B cell (primary cell): ENCODE measurements at regions not wholly inside any gene's neighbourhood (a gene's known extent, or its start where the extent isn't known, plus 50 kb on each side); places are given as distances from the start of the nearest gene placed in this dataset.

ENCODE experiments used
- ATAC-seq: fragments of 200-7000 bp; cut with Tn5 transposase; one replicate; pipeline ENCODE4 v1.10.0; 2021; ENCODE audit warnings: low read depth, mild to moderate bottlenecking, moderate number of reproducible peaks, moderate library complexity
- CTCF ChIA-PET: fragments of 350-600 bp; sonication (Branson Sonifier 250); formaldehyde crosslinking; loops from one replicate; lab custom pipeline; 2021; ENCODE audit warnings: antibody characterized with exemption, inconsistent platforms; lab: Charles Lee
- POLR2A ChIA-PET: fragments of 350-600 bp; sonication (Branson Sonifier 250); formaldehyde crosslinking; loops from one replicate; lab custom pipeline; 2021; ENCODE audit warnings: antibody characterized with exemption; lab: Charles Lee
- DNase-seq: peaks from one replicate; pipeline ENCODE4 v3.0.0; 2013
- H2AFZ ChIP-seq: 2 replicates; pipeline ENCODE4 v1.6.1; 2012; ENCODE audit warnings: mild to moderate bottlenecking, low read depth, low read length; ENCODE audit not compliant: insufficient read depth, poor library complexity, severe bottlenecking
- H3K27ac ChIP-seq, 2 donors: 1 replicate in 1 of 2; 2 replicates in 1 of 2; pipeline ENCODE4 v1.5.1; 2012 to 2013; ENCODE audit warnings: low read length in 2 of 2, mild to moderate bottlenecking in 2 of 2, moderate library complexity in 1 of 2
- H3K27me3 ChIP-seq, 4 experiments: fragments of 200-600 bp in 1 of 4; sonication (generic) in 1 of 4; replicated peaks in 1 of 4; 1 replicate in 2 of 4; 2 replicates in 2 of 4; pipeline versions ENCODE4 v1.6.1 to v1.7.0; 2013 to 2016; ENCODE audit warnings: low read length in 3 of 4, mild to moderate bottlenecking in 2 of 4, mixed read lengths in 1 of 4, moderate library complexity in 1 of 4; ENCODE audit not compliant: insufficient read depth in 4 of 4, control insufficient read depth in 3 of 4; ENCODE audit errors: control extremely low read depth in 1 of 4
- H3K36me3 ChIP-seq, 2 experiments: replicated peaks in 1 of 2; 1 replicate in 1 of 2; 2 replicates in 1 of 2; pipeline versions ENCODE4 v1.6.1 to v1.7.1; 2013; ENCODE audit warnings: low read length in 1 of 2; ENCODE audit not compliant: insufficient read depth in 2 of 2, control insufficient read depth in 1 of 2; ENCODE audit errors: control extremely low read depth in 1 of 2, extremely low read depth in 1 of 2
- H3K4me1 ChIP-seq, 2 donors: fragments of 200-600 bp in 1 of 2; sonication (generic) in 1 of 2; 1 replicate in 1 of 2; 2 replicates in 1 of 2; pipeline versions ENCODE4 v1.5.1 to v1.6.1; 2013 to 2017; ENCODE audit warnings: low read length in 2 of 2; ENCODE audit not compliant: control insufficient read depth in 2 of 2, insufficient read depth in 2 of 2
- H3K4me2 ChIP-seq: replicated peaks from 2 replicates; pipeline ENCODE3; 2012; ENCODE audit warnings: mild to moderate bottlenecking, low read depth, low read length; ENCODE audit not compliant: poor library complexity, severe bottlenecking
- H3K4me3 ChIP-seq, 5 experiments: fragments of 200-600 bp in 1 of 5; sonication (generic) in 1 of 5; 1 replicate in 3 of 5; 2 replicates in 2 of 5; pipeline versions ENCODE4 v1.5.1 to v1.7.0; 2011 to 2016; ENCODE audit warnings: low read length in 4 of 5, mild to moderate bottlenecking in 4 of 5, low read depth in 2 of 5, control low read depth in 1 of 5, moderate library complexity in 1 of 5; ENCODE audit not compliant: insufficient read depth in 1 of 5; ENCODE audit errors: control extremely low read depth in 1 of 5, extremely low read depth in 1 of 5
- H3K79me2 ChIP-seq: fragments of 200-600 bp; sonication (generic); one replicate; pipeline ENCODE4 v1.6.0; 2016; ENCODE audit warnings: low read length; ENCODE audit not compliant: control insufficient read depth, insufficient read depth
- H3K9ac ChIP-seq: fragments of 200-600 bp; sonication (generic); 2 replicates; pipeline ENCODE4 v1.6.1; 2017; ENCODE audit warnings: mild to moderate bottlenecking, low read length, moderate library complexity
- H3K9me3 ChIP-seq, 3 donors: one replicate each; pipeline versions ENCODE4 v1.6.1 to v1.7.1; 2013; ENCODE audit warnings: low read length in 2 of 3; ENCODE audit not compliant: control insufficient read depth in 2 of 3, insufficient read depth in 1 of 3; ENCODE audit errors: control extremely low read depth in 1 of 3
- H4K20me1 ChIP-seq: 2 replicates; pipeline ENCODE4 v1.6.0; 2012; ENCODE audit warnings: mild to moderate bottlenecking, low read length; ENCODE audit not compliant: insufficient read depth, control insufficient read depth, poor library complexity, severe bottlenecking
- H3K27ac Mint-ChIP-seq: one replicate; pipeline ENCODE4 v1.8.0; 2021; ENCODE audit warnings: mixed read lengths
- H3K27me3 Mint-ChIP-seq: one replicate; pipeline ENCODE4 v1.8.0; 2021; ENCODE audit warnings: mixed read lengths
- H3K4me1 Mint-ChIP-seq: one replicate; pipeline ENCODE4 v1.8.0; 2021; ENCODE audit warnings: mixed read lengths
- H3K4me3 Mint-ChIP-seq: one replicate; pipeline ENCODE4 v1.8.0; 2021; ENCODE audit warnings: mixed read lengths
- H3K9me3 Mint-ChIP-seq: one replicate; pipeline ENCODE4 v1.8.0; 2022; ENCODE audit warnings: mixed read lengths; ENCODE audit not compliant: insufficient read depth
- EZH2 ChIP-seq: IDR thresholded peaks from 2 replicates; pipeline ENCODE4 v1.6.1; 2012; ENCODE audit warnings: borderline replicate concordance, low read depth, mild to moderate bottlenecking, moderate library complexity, low read length; ENCODE audit not compliant: insufficient read depth, poor library complexity, severe bottlenecking
- WGBS: methylation state at CpG from one replicate; pipeline ENCODE4 v1.1.5; 2013; ENCODE audit warnings: missing lambda C conversion rate; ENCODE audit not compliant: insufficient coverage; 5-methylcytosine and 5-hydroxymethylcytosine counted together
- intact Hi-C: fragments of 100-400 bp; cut with micrococcal nuclease; formaldehyde crosslinking; loops from one replicate; pipeline ENCODE4 v1.10.0; 2022
- TF ChIP-seq, protein P1 (sequence below): fragments of 200-600 bp; IDR thresholded peaks from one replicate; pipeline ENCODE4 v1.8.0; 2022; ENCODE audit warnings: antibody characterized with exemption, mild to moderate bottlenecking

- intact Hi-C loops = no loop called here
- TF ChIP-seq, protein P1, sequence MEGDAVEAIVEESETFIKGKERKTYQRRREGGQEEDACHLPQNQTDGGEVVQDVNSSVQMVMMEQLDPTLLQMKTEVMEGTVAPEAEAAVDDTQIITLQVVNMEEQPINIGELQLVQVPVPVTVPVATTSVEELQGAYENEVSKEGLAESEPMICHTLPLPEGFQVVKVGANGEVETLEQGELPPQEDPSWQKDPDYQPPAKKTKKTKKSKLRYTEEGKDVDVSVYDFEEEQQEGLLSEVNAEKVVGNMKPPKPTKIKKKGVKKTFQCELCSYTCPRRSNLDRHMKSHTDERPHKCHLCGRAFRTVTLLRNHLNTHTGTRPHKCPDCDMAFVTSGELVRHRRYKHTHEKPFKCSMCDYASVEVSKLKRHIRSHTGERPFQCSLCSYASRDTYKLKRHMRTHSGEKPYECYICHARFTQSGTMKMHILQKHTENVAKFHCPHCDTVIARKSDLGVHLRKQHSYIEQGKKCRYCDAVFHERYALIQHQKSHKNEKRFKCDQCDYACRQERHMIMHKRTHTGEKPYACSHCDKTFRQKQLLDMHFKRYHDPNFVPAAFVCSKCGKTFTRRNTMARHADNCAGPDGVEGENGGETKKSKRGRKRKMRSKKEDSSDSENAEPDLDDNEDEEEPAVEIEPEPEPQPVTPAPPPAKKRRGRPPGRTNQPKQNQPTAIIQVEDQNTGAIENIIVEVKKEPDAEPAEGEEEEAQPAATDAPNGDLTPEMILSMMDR = no peak
- no peak for TF ChIP-seq EZH2
- Histone ChIP-seq H2AFZ (no peak overlapping the region), H3K79me2 (no peaks in the 10 kb centered on the region), H3K27me3 (no peaks in the 10 kb centered on the region), H3K9me3 (peaks cover 0 to 3% (median 0%) of the 10 kb centered on the region in 3 donors), H3K36me3 (no peaks in the 10 kb centered on the region), H3K27ac (no peak overlapping the region), H3K4me3 (no peak overlapping the region), H4K20me1 (no peaks in the 10 kb centered on the region), H3K9ac (no peak overlapping the region), H3K4me1 (no peaks in the 10 kb centered on the region), H3K4me2 (no peak overlapping the region)
- Mint-ChIP-seq H3K27ac (no peak overlapping the region), H3K27me3 (no peaks in the 10 kb centered on the region), H3K9me3 (no peaks in the 10 kb centered on the region), H3K4me3 (no peak overlapping the region), H3K4me1 (no peaks in the 10 kb centered on the region)
- ATAC-seq = no peak
- 92% methylated on average over 6 of the region's 8 CpGs for WGBS
- ChIA-PET CTCF (no interaction called here), POLR2A (no interaction called here)
- DNase-seq = no peak
Observed at GRCh38 chr1:98458511-98459485, 202.7 kb upstream of the SNX7 start.

DNA sequence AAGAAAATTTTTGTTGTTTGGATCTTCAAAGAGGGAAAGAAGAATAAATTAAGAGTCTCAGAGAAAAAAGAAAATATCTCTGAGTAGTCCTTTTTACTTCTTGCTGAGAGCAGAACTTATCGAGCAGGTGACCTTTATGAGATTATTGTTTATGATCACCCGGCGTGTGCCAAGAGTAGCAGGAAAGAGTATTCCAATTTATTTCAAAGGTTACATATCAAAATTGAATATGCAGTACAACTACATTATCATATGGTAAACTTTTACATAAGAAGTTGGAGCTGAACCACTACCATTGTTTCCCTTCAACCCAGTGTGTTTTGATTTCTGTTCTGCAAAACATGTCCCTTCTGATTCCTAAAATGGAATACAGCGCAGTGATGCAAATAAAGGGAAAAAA is 204.3 kb upstream of the SNX7 start:
- no peak overlapping the region for H3K4me2 ChIP-seq
- Mint-ChIP-seq H3K27me3 (no peaks in the 10 kb centered on the region), H3K4me3 (no peak overlapping the region), H3K27ac (no peak overlapping the region), H3K9me3 (no peaks in the 10 kb centered on the region), H3K4me1 (no peaks in the 10 kb centered on the region)
- no peak overlapping the region for H3K27ac ChIP-seq
- DNase-seq (no peak), ATAC-seq (no peak)
- ChIA-PET CTCF (no interaction called here), POLR2A (no interaction called here)
- intact Hi-C loops = no loop called here
- no peaks in the 10 kb centered on the region for H3K27me3 ChIP-seq
- H3K36me3 ChIP-seq = no peaks in the 10 kb centered on the region
- peaks cover 0 to 3% (median 0%) of the 10 kb centered on the region in 3 donors for H3K9me3 ChIP-seq
- H3K79me2 ChIP-seq = no peaks in the 10 kb centered on the region
- no peak overlapping the region for H3K9ac ChIP-seq
- no CpG with 5 or more reads among the region's 4 CpGs for WGBS
- TF ChIP-seq EZH2 = no peak
- TF ChIP-seq, protein P1 = no peak
- no peak overlapping the region for H2AFZ ChIP-seq
- no peaks in the 10 kb centered on the region for H4K20me1 ChIP-seq
- no peaks in the 10 kb centered on the region for H3K4me1 ChIP-seq
- H3K4me3 ChIP-seq = no peak overlapping the region
